Stimulated activated CD8-positive, alpha-beta memory T cell treated with anti-CD3 and anti-CD28 coated beads, Interleukin-4, amount 100 ng/mL, for 1 hour (primary cell): ENCODE measurements at regions not wholly inside any gene's neighbourhood (a gene's known extent, or its start where the extent isn't known, plus 50 kb on each side); places are given as distances from the start of the nearest gene placed in this dataset.

Source experiments
- DNase-seq, 2 donors: peaks; one replicate each; pipeline ENCODE4 v3.0.0-alpha.2; 2020; ENCODE audit warnings: low read depth in 2 of 2, low spot score in 1 of 2

- no peak for DNase-seq
Measured at GRCh38 chr10:78873413-78873812, 195.4 kb upstream of the ZMIZ1 start.

GRCh38 chr10:78875331-78875877 is 193.4 kb upstream of the ZMIZ1 start:
- DNase-seq = no peak

- DNase-seq = no peak
Measured at GRCh38 chr10:78875932-78876331, 192.8 kb upstream of the ZMIZ1 start.

GRCh38 chr10:78876449-78876848 is 192.3 kb upstream of the ZMIZ1 start:
- no peak for DNase-seq

GRCh38 chr10:78879621-78880020 is 189.1 kb upstream of the ZMIZ1 start:
- DNase-seq = no peak

- no peak for DNase-seq
Measured at GRCh38 chr10:78886129-78886528, 182.6 kb upstream of the ZMIZ1 start.

- no peak for DNase-seq
Measured at GRCh38 chr10:78889536-78890063, 179.2 kb upstream of the ZMIZ1 start.

GRCh38 chr10:78890506-78890905 is 178.3 kb upstream of the ZMIZ1 start:
- no peak for DNase-seq

GRCh38 chr10:78891741-78892140 is 177.0 kb upstream of the ZMIZ1 start:
- DNase-seq = no peak

GRCh38 chr10:78892338-78893176 is 176.2 kb upstream of the ZMIZ1 start:
- DNase-seq = no peak

- no peak for DNase-seq
Measured at GRCh38 chr10:78893217-78893616, 175.5 kb upstream of the ZMIZ1 start.

- no peak for DNase-seq
Measured at GRCh38 chr10:78894089-78894840, 174.5 kb upstream of the ZMIZ1 start.

- no peak for DNase-seq
Measured at GRCh38 chr10:78894841-78895195, 173.9 kb upstream of the ZMIZ1 start.

- no peak for DNase-seq
Measured at GRCh38 chr10:78895469-78895868, 173.3 kb upstream of the ZMIZ1 start.

GRCh38 chr10:78896159-78896928 is 172.4 kb upstream of the ZMIZ1 start:
- DNase-seq = no peak

GRCh38 chr10:78898341-78899097 is 170.2 kb upstream of the ZMIZ1 start:
- no peak for DNase-seq

GRCh38 chr10:78899098-78899754 is 169.5 kb upstream of the ZMIZ1 start:
- no peak for DNase-seq

GRCh38 chr10:78899996-78900714 is 168.6 kb upstream of the ZMIZ1 start:
- DNase-seq = no peak

GRCh38 chr10:78900715-78901430 is 167.9 kb upstream of the ZMIZ1 start:
- DNase-seq = no peak
